CD4-positive, alpha-beta T cell treated with Interleukin-4 for 1 hour (primary cell): ENCODE measurements at regions not wholly inside any gene's neighbourhood (a gene's known extent, or its start where the extent isn't known, plus 50 kb on each side); places are given as distances from the start of the nearest gene placed in this dataset.
A peak's percentile ranks its signal among the peaks of the same experiment; 100 is the strongest.

Experiments used
- DNase-seq, 2 donors: peaks; one replicate each; pipeline ENCODE4 v3.0.0-alpha.2; 2020 to 2022

GRCh38 chr18:3360211-3360610, 89.8 kb upstream of the TGIF1 start:
- no peak for DNase-seq

DNA sequence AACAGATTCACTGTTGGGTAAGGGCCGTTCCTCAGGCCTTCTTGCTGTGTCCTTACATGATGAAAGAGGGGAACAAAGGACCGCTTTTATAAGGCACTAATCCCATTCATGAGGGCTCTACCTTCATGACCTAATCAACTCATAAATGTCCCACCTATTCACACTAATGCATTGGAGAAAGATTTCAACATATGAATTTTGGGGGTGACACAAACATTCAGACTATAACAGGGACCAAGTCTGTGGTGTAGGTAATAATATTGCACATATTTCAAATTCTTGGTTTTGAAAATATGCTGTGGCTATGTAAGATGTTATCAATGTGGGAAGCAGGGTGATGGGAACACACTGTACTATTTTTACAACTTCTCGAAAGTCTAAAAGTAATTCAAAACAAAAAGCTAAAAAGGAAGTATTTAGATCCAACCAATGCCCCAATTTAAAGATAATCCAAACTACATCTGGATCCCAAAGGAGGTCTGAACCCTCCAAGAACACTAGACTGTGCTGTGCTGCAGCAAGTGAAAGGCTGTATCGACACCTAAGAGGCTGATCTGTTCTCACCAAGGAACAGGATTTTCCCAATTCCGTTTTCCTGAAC, 82.4 kb upstream of the TGIF1 start:
- no peak for DNase-seq

DNA sequence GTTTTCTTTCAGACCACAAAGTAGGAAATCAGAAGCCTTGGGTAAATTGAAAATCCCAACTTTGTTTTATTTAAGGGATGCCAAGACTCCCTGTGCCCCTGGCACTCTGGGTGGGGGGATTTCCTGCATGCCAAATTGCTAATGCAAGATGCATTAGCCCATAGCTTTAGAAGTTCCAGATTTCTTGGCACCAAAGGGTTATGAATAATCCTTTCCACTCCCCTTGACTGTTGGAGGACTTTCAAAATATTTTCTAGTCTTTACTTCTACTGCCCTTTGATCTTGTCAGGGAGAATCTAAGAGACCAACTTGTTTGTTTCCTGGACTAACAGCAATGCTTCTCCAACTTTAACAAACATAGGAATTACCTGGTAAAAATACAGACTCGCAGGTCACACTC, 81.8 kb upstream of the TGIF1 start:
- no peak for DNase-seq

- no peak for DNase-seq
These were observed 70.3 kb upstream of the TGIF1 start for GRCh38 chr18:3379685-3380084.

DNA sequence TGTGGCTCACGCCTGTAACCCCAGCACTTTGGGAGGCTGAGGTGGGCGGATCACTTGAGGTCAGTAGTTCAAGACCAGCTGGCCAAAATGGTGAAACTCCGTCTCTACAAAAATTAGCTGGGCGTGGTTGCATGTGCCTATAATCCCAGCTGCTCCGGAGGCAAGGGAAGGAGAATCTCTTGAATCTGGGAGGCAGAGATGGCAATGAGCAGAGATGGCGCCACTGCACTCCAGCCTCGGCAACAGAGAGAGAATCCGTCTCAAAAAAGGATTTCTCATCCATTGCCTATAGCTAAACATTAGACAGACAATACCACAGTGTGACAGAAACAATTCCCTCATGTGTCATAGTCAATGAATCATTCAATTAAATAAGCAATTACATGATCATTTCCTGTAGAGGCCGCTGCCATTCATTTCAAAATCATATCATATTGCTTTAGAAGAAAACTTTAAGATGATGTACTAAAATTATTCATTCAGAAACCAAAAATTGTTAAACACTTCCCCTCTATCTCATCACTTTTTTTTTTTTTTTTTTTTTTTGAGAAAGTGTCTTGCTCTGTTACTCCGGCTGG, 69.5 kb upstream of the TGIF1 start:
- peak in 1 of 2 donors; percentile 52 for DNase-seq

GRCh38 chr18:3383381-3383915, 66.5 kb upstream of the TGIF1 start:
- no peak for DNase-seq

- DNase-seq = no peak
These were observed 65.1 kb upstream of the TGIF1 start for GRCh38 chr18:3384664-3385563.

DNA sequence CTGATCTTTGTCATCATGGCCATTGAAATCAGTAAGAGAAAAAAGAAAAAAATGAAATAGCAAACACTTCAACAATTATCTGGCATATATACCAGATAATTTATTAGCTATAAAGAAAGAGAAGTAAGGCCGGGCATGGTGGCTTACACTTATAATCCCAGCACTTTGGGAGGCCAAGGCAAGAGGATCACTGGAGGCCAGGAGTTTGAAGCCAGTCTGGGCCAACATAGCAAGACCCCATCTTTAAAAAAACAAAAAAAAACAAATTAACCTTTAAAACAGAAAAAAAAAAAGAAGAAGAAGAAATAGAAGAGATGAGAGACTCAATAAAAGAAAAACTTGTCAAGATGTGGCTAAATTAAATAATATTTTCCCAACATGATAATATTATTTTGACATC, 61.6 kb upstream of the TGIF1 start:
- DNase-seq = no peak

DNA sequence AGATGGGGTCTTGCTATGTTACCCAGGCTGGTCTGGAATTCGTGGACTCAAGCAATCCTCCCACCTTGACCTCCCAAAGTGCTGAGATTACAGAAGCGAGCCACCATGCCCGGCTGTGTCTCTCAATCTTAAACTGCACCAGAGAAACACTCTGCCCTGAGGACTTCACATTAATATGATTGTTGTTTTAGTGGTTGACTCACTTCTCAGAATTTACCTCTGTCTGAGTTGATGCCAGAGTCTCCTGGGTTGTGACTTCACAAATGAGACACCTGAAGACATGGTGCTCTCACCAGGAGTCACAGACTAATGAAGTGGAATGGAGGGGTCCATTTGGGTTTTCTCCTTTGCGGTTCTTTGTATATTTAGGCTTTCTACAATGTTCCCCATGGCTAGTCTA, 61.0 kb upstream of the TGIF1 start:
- no peak for DNase-seq

- no peak for DNase-seq
These were observed 60.0 kb upstream of the TGIF1 start for GRCh38 chr18:3389977-3390376.

GRCh38 chr18:3391704-3392466, 58.1 kb upstream of the TGIF1 start:
- DNase-seq = no peak

GRCh38 chr18:3392467-3392855, 57.5 kb upstream of the TGIF1 start:
- no peak for DNase-seq

DNA sequence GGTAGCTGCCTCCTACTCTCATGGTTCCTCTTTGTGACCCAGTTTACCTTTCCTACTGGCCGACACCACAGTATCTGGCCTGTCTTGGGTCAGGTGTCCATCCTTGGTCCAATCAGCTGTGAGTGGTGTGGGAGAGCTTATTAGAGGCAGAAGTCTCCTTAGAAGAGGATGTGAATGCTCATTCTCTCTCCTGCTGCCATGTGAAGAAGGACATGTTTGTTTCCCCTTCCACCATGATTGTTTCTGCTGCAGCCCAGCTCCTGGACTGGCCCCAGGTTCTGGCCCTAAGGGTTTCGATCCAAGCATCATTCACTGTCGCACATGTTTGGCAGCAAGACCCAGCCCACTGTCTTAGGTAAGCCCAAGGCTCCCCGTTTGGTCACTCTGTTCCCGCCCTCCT, 55.3 kb upstream of the TGIF1 start:
- DNase-seq = no peak

- DNase-seq = no peak
These were observed 54.5 kb upstream of the TGIF1 start for GRCh38 chr18:3395466-3395865.

DNA sequence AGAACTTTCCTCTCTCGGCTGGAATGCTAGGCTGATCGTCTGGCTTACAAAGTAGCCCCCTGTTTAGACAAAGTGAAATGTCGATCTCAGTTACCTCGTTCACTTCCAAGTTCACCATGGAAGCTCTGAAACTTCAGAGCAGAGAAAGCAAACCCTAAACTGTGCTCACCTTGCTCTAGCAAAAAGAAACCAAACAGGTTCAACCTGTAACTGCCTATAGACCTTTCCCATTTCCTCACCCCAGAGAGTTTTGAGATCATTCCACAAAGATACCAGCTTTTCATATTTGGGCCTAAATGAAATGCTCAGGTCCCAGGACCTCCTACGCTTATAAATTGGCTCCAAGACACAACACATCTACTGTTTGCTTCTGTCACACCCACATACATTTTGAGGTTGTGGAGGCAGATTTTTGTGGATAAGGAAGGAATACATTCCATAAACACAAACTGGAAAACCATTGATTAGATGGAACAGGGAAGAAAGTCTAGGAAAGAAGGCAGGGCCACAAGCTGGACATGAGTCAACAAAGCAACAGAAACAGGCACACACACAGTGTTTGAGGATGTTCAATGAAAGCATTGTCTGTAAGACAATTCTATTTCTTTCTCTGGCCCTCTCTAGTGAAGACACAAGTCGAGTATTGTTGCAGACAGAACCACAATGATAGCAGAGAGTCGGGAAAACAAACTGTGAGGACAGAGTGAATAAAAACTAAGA, 52.8 kb upstream of the TGIF1 start:
- no peak for DNase-seq

DNA sequence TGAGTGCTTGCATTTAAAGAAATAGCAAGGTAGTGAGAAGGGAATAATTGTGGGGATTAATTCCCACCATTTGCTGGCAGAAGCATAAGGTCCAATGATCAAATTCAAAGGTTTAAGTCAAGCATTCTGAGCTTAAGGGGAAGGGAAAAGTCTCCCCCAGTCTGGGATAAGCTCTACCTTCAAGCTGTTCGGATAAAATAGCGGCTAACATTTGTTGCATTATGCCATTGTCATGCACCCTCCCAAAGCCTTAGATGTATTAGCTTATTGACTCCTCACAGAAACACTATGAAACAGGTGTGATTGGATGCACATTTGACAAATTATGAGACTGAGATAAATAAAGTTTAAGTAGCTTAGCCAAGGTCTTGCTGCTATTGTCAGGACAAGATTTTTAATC, 52.2 kb upstream of the TGIF1 start:
- DNase-seq = no peak
